Endothelial cell of umbilical vein (primary cell): ENCODE measurements at regions not wholly inside any gene's neighbourhood (a gene's known extent, or its start where the extent isn't known, plus 50 kb on each side); places are given as distances from the start of the nearest gene placed in this dataset.

Experiments used
- BruUV-seq: library from RNA; stranded (reverse); fragments of 400-500 nt; replicated peaks from 2 replicates; lab custom pipeline; 2021; lab: Mats Ljungman, UMichigan
- CTCF ChIA-PET: fragments of 300-600, 350-600 bp; sonication (Branson Sonifier 250); formaldehyde crosslinking; loops from one replicate; lab custom pipeline; 2021; ENCODE audit warnings: antibody characterized with exemption, inconsistent platforms; lab: Charles Lee
- POLR2A ChIA-PET: fragments of 300-600, 350-600 bp; sonication (Branson Sonifier 250); formaldehyde crosslinking; loops from one replicate; lab custom pipeline; 2021; ENCODE audit warnings: antibody characterized with exemption, inconsistent platforms; lab: Charles Lee
- DNase-seq: peaks from one replicate; pipeline ENCODE4 v3.0.0-alpha.2; 2011; ENCODE audit warnings: low read depth, low spot score
- FAIRE-seq: peaks from 2 replicates; lab custom pipeline; 2011; peaks lifted over from hg19 to GRCh38; lab: Jason Lieb, UNC
- H2AFZ ChIP-seq: 2 replicates; pipeline ENCODE4 v1.6.0; 2012; ENCODE audit warnings: low read depth, low read length, control low read depth, inconsistent platforms
- H3K27ac ChIP-seq: 2 replicates; pipeline ENCODE4 v1.5.1; 2011; ENCODE audit warnings: low read depth, mild to moderate bottlenecking, control low read depth, low read length, moderate library complexity; ENCODE audit not compliant: insufficient read depth
- H3K27me3 ChIP-seq, 2 experiments: 2 replicates each; pipeline versions ENCODE4 v1.6.0 to v1.6.1; 2011; ENCODE audit warnings: low read length in 2 of 2, mixed read lengths in 1 of 2; ENCODE audit not compliant: control insufficient read depth in 2 of 2, insufficient read depth in 2 of 2
- H3K36me3 ChIP-seq, 2 experiments: 2 replicates in 1 of 2; 3 replicates in 1 of 2; pipeline ENCODE4 v1.5.1; 2011; ENCODE audit warnings: low read length in 2 of 2, mild to moderate bottlenecking in 1 of 2, moderate library complexity in 1 of 2; ENCODE audit not compliant: control insufficient read depth in 2 of 2, insufficient read depth in 2 of 2; ENCODE audit errors: extremely low read depth in 1 of 2
- H3K4me1 ChIP-seq: 3 replicates; pipeline ENCODE4 v1.5.1; 2011; ENCODE audit warnings: mild to moderate bottlenecking, low read length; ENCODE audit not compliant: control insufficient read depth, insufficient read depth; ENCODE audit errors: extremely low read depth
- H3K4me2 ChIP-seq: 2 replicates; pipeline ENCODE4 v1.6.1; 2011; ENCODE audit warnings: low read length, control low read depth, mixed read lengths; ENCODE audit not compliant: insufficient read depth
- H3K4me3 ChIP-seq, 3 experiments: fragments of 200-600 bp in 1 of 3; sonication (generic), shearing (Covaris generic) in 1 of 3; replicated peaks in 1 of 3; 2 replicates each; pipeline ENCODE4 v1.5.1; 2011 to 2016; ENCODE audit warnings: control low read depth in 3 of 3, low read length in 3 of 3, mild to moderate bottlenecking in 2 of 3, inconsistent platforms in 1 of 3, low read depth in 1 of 3, moderate library complexity in 1 of 3; ENCODE audit not compliant: insufficient read depth in 1 of 3
- H3K79me2 ChIP-seq: 2 replicates; pipeline ENCODE4 v1.6.0; 2012; ENCODE audit warnings: low read length, inconsistent platforms; ENCODE audit not compliant: control insufficient read depth, insufficient read depth
- H3K9ac ChIP-seq: replicated peaks from 2 replicates; pipeline ENCODE3; 2011; ENCODE audit warnings: low read length, control low read depth; ENCODE audit not compliant: insufficient read depth; ENCODE audit errors: extremely low read depth
- H3K9me1 ChIP-seq: replicated peaks from 3 replicates; pipeline ENCODE4 v1.6.0; 2011; ENCODE audit warnings: mild to moderate bottlenecking, low read length; ENCODE audit not compliant: control insufficient read depth, insufficient read depth; ENCODE audit errors: extremely low read depth
- H3K9me3 ChIP-seq: replicated peaks from 2 replicates; pipeline ENCODE4 v1.5.1; 2012; ENCODE audit warnings: low read length, inconsistent platforms; ENCODE audit not compliant: control insufficient read depth, insufficient read depth
- H4K20me1 ChIP-seq: replicated peaks from 2 replicates; pipeline ENCODE3; 2011; ENCODE audit warnings: mild to moderate bottlenecking, low read length; ENCODE audit not compliant: control insufficient read depth, insufficient read depth; ENCODE audit errors: extremely low read depth
- EZH2 ChIP-seq: IDR thresholded peaks from 2 replicates; pipeline ENCODE4 v1.6.1; 2012; ENCODE audit warnings: borderline replicate concordance, low read depth, mild to moderate bottlenecking, moderate library complexity, low read length, inconsistent platforms; ENCODE audit not compliant: severe bottlenecking
- FOS ChIP-seq: IDR thresholded peaks from 2 replicates; pipeline ENCODE4 v1.6.1; 2011; ENCODE audit warnings: mild to moderate bottlenecking, low read length, moderate library complexity, borderline replicate concordance; ENCODE audit not compliant: insufficient read depth
- GATA2 ChIP-seq: IDR thresholded peaks from 2 replicates; pipeline ENCODE4 v1.7.0; 2011; ENCODE audit warnings: low read depth, mild to moderate bottlenecking, moderate library complexity, mixed read lengths, low read length; ENCODE audit not compliant: insufficient read length, insufficient read depth
- JUN ChIP-seq: IDR thresholded peaks from 2 replicates; pipeline ENCODE4 v1.6.1; 2011; ENCODE audit warnings: borderline replicate concordance, low read depth; ENCODE audit not compliant: insufficient read length, insufficient read depth
- MYC ChIP-seq: IDR thresholded peaks from one replicate; pipeline ENCODE4 v1.6.1; 2011; ENCODE audit warnings: mild to moderate bottlenecking, low read depth, low read length
- POLR2A ChIP-seq: IDR thresholded peaks from 2 replicates; pipeline ENCODE4 v1.6.1; 2012; ENCODE audit warnings: low read depth, mild to moderate bottlenecking, control low read depth, low read length
- POLR2AphosphoS5 ChIP-seq: IDR thresholded peaks from 2 replicates; pipeline ENCODE4 v1.6.1; 2012; ENCODE audit warnings: low read depth, mild to moderate bottlenecking, control low read depth, low read length, moderate library complexity; ENCODE audit not compliant: insufficient read depth
- dilution Hi-C: fragments of 300-500 bp; cut with MboI; formaldehyde crosslinking; loops from one replicate; pipeline ENCODE4 v1.15.0; 2019; ENCODE audit warnings: low sequenced_read_pairs; ENCODE audit not compliant: extremely low pct_ligation_motif_present
- intact Hi-C: fragments of 100-400 bp; cut with micrococcal nuclease; formaldehyde crosslinking; loops from one replicate; pipeline ENCODE4 v1.10.0; 2022
- TF ChIP-seq, protein P1 (sequence below), 2 donors: IDR thresholded peaks; 1 replicate in 1 of 2; 2 replicates in 1 of 2; pipeline ENCODE4 v1.5.1; 2011; ENCODE audit warnings: low read length in 2 of 2, mild to moderate bottlenecking in 2 of 2, moderate library complexity in 2 of 2, control low read depth in 1 of 2, inconsistent platforms in 1 of 2, low read depth in 1 of 2; ENCODE audit not compliant: insufficient read depth in 1 of 2; ENCODE audit errors: extremely low read depth in 1 of 2
- TF ChIP-seq, protein P2 (sequence below): IDR thresholded peaks from 2 replicates; pipeline ENCODE4 v1.6.1; 2011; ENCODE audit not compliant: insufficient read depth, insufficient read length

DNA sequence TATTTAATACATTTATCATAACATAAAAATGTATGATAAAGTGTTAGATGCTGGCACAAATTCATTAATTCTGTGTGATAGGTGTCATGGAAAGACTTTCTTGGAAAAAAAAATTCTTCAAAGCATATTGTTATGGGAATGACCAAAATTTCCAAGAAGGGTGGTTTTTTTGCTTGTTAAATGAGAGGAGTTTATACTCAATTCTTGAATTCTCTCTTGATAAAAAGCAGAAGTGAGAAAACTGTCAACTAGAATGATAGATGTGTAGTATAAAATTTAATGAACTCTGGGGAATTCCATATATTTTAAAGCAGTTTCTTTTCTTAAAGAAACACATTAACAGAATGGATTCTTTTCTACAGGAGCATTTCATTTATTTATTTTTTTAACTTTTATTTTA, 62.0 kb upstream of the SNAP91 start:
- no peaks in the 10 kb centered on the region for H3K79me2 ChIP-seq

More for the DNA sequence above, 62.0 kb upstream of the SNAP91 start:
- no peak overlapping the region for H3K4me2 ChIP-seq
- ChIA-PET CTCF (no interaction called here), POLR2A (no interaction called here)
- peaks cover 0 to 4% of the 10 kb centered on the region in 2 experiments for H3K27me3 ChIP-seq
- no peaks in the 10 kb centered on the region for H3K36me3 ChIP-seq
- H3K9me1 ChIP-seq, result no peaks in the 10 kb centered on the region
- dilution Hi-C loops (no loop called here), intact Hi-C loops (no loop called here)
- no peak overlapping the region for H3K9ac ChIP-seq
- BruUV-seq, result no TSS peak
- H3K27ac ChIP-seq, result no peak overlapping the region
- no peak for FAIRE-seq
- no peaks in the 10 kb centered on the region for H3K9me3 ChIP-seq
- TF ChIP-seq, protein P1, sequence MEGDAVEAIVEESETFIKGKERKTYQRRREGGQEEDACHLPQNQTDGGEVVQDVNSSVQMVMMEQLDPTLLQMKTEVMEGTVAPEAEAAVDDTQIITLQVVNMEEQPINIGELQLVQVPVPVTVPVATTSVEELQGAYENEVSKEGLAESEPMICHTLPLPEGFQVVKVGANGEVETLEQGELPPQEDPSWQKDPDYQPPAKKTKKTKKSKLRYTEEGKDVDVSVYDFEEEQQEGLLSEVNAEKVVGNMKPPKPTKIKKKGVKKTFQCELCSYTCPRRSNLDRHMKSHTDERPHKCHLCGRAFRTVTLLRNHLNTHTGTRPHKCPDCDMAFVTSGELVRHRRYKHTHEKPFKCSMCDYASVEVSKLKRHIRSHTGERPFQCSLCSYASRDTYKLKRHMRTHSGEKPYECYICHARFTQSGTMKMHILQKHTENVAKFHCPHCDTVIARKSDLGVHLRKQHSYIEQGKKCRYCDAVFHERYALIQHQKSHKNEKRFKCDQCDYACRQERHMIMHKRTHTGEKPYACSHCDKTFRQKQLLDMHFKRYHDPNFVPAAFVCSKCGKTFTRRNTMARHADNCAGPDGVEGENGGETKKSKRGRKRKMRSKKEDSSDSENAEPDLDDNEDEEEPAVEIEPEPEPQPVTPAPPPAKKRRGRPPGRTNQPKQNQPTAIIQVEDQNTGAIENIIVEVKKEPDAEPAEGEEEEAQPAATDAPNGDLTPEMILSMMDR (IDR thresholded peaks at IDR 0.05; ENCODE audit: extremely low read depth in 1 of 2, insufficient read depth in 1 of 2, low read depth in 1 of 2, low read length in 2 of 2), result no peak
- no peak for TF ChIP-seq EZH2
- TF ChIP-seq MYC, result no peak
- TF ChIP-seq FOS, result no peak
- TF ChIP-seq, protein P2, sequence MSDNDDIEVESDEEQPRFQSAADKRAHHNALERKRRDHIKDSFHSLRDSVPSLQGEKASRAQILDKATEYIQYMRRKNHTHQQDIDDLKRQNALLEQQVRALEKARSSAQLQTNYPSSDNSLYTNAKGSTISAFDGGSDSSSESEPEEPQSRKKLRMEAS, result no peak
- TF ChIP-seq POLR2A, result no peak
- no peak for TF ChIP-seq GATA2
- no peak for TF ChIP-seq POLR2AphosphoS5
- TF ChIP-seq JUN, result no peak
- H3K4me3 ChIP-seq, result no peak overlapping the region
- no peak for DNase-seq
- H3K4me1 ChIP-seq, result no peaks in the 10 kb centered on the region
- H2AFZ ChIP-seq, result no peak overlapping the region
- H4K20me1 ChIP-seq, result no peaks in the 10 kb centered on the region
